Gastrocnemius medialis (tissue), 4 donors: ENCODE measurements at regions not wholly inside any gene's neighbourhood (a gene's known extent, or its start where the extent isn't known, plus 50 kb on each side); places are given as distances from the start of the nearest gene placed in this dataset.
"Not testable (repeated sequence)": the region's sequence is repeated elsewhere in the genome, so short reads cannot be mapped to it uniquely, and the experiment has no call there.

ENCODE experiments used
- ATAC-seq, 2 donors: fragments of 150-250 bp; one replicate each; pipeline ENCODE4 v1.9.1; 2016
- DNase-seq, 2 donors: peaks; one replicate each; pipeline ENCODE4 v3.0.0-alpha.2; 2019
- H3K27ac ChIP-seq, 4 donors: fragments of 200-600 bp; sonication (generic); 1 replicate in 1 of 4; 2 replicates in 3 of 4; pipeline ENCODE4 v1.5.1; 2016 to 2018; ENCODE audit warnings: mild to moderate bottlenecking in 2 of 4, moderate library complexity in 1 of 4
- H3K27me3 ChIP-seq, 3 donors: fragments of 200-600 bp; sonication (generic) in 2 of 3; 1 replicate in 1 of 3; 2 replicates in 2 of 3; pipeline versions ENCODE4 v1.5.1 to v1.6.0; 2016 to 2019; ENCODE audit warnings: mild to moderate bottlenecking in 1 of 3, moderate library complexity in 1 of 3
- H3K36me3 ChIP-seq, 2 donors: fragments of 200-600 bp; sonication (generic) in 1 of 2; one replicate each; pipeline ENCODE4 v1.5.1; 2017 to 2018
- H3K4me1 ChIP-seq, 2 donors: fragments of 200-600 bp; sonication (generic) in 1 of 2; one replicate each; pipeline ENCODE4 v1.5.1; 2016 to 2017; ENCODE audit warnings: mild to moderate bottlenecking in 2 of 2
- H3K4me3 ChIP-seq, 4 donors: fragments of 200-600 bp; sonication (generic) in 3 of 4; 1 replicate in 1 of 4; 2 replicates in 3 of 4; pipeline ENCODE4 v1.5.1; 2016 to 2019; ENCODE audit warnings: mild to moderate bottlenecking in 2 of 4
- H3K9me3 ChIP-seq, 3 donors: fragments of 200-600 bp; sonication (generic) in 2 of 3; 1 replicate in 1 of 3; 2 replicates in 2 of 3; pipeline ENCODE4 v1.5.1; 2016 to 2019
- CTCF ChIP-seq, 5 experiments: fragments of 450-650 bp in 3 of 5; fragments of 200-600 bp in 2 of 5; sonication (generic) in 2 of 5; IDR thresholded peaks in 4 of 5; conservative IDR thresholded peaks in 1 of 5; 1 replicate in 4 of 5; 2 replicates in 1 of 5; pipeline ENCODE4 v1.5.1; 2016 to 2019; ENCODE audit warnings: antibody characterized with exemption in 5 of 5, mild to moderate bottlenecking in 3 of 5, moderate library complexity in 3 of 5
- POLR2A ChIP-seq, 2 donors: fragments of 450-650 bp; IDR thresholded peaks; one replicate each; pipeline ENCODE4 v1.6.1; 2017; ENCODE audit warnings: antibody characterized with exemption in 2 of 2, mild to moderate bottlenecking in 2 of 2, moderate library complexity in 2 of 2
- in situ Hi-C, 4 donors: fragments of 200-750 bp; cut with MboI; loops; one replicate each; pipeline versions ENCODE4 v1.15.0 to v1.8.0; 2017; ENCODE audit warnings: low sequenced_read_pairs in 4 of 4
- intact Hi-C: fragments of 100-400 bp; cut with DNase I; formaldehyde crosslinking; loops from one replicate; pipeline ENCODE4 v1.15.1; 2023; ENCODE audit warnings: low total_unique reads

GRCh38 chr12:73665193-73665592 is 872.4 kb upstream of the ATXN7L3B start:
- Histone ChIP-seq H3K9me3 (no peaks in the 10 kb centered on the region), H3K27me3 (no peaks in the 10 kb centered on the region), H3K36me3 (no peaks in the 10 kb centered on the region), H3K4me3 (no peak overlapping the region), H3K27ac (no peak overlapping the region), H3K4me1 (no peaks in the 10 kb centered on the region)
- intact Hi-C loops, result no loop called here
- TF ChIP-seq POLR2A (IDR thresholded peaks at IDR 0.05) (no peak), CTCF (IDR thresholded peaks at IDR 0.05 in 4 of 5, conservative IDR thresholded peaks at IDR 0.05 in 1 of 5) (no peak)
- ATAC-seq, result no peak
- in situ Hi-C loops, result no loop called here
- DNase-seq, result no peak

- intact Hi-C loops, H3K36me3 ChIP-seq, H3K27me3 ChIP-seq, DNase-seq, H3K27ac ChIP-seq, H3K9me3 ChIP-seq, in situ Hi-C loops, ATAC-seq, H3K4me3 ChIP-seq, H3K4me1 ChIP-seq: not testable (repeated sequence)
Observed at GRCh38 chr12:73671550-73671949, 866.1 kb upstream of the ATXN7L3B start.

- no peaks in the 10 kb centered on the region for H3K4me1 ChIP-seq
- no peak for ATAC-seq
- intact Hi-C loops, result no loop called here
Observed at GRCh38 chr12:73677520-73678291, 859.9 kb upstream of the ATXN7L3B start.

GRCh38 chr12:73678335-73678734 is 859.3 kb upstream of the ATXN7L3B start:
- Histone ChIP-seq H3K36me3 (no peaks in the 10 kb centered on the region), H3K27me3 (no peaks in the 10 kb centered on the region), H3K4me1 (no peaks in the 10 kb centered on the region), H3K27ac (no peak overlapping the region), H3K9me3 (no peaks in the 10 kb centered on the region), H3K4me3 (no peak overlapping the region)
- in situ Hi-C loops (no loop called here), intact Hi-C loops (no loop called here)
- no peak for DNase-seq
- ATAC-seq, result no peak
- no peak for TF ChIP-seq CTCF (IDR thresholded peaks at IDR 0.05 in 4 of 5, conservative IDR thresholded peaks at IDR 0.05 in 1 of 5)
- TF ChIP-seq POLR2A (IDR thresholded peaks at IDR 0.05), result no peak

More at GRCh38 chr12:73677520-73678291, 859.9 kb upstream of the ATXN7L3B start:
- H3K27ac ChIP-seq, result no peak overlapping the region
- no peaks in the 10 kb centered on the region for H3K36me3 ChIP-seq
- H3K4me3 ChIP-seq, result no peak overlapping the region
- DNase-seq, result no peak
- H3K27me3 ChIP-seq, result no peaks in the 10 kb centered on the region
- no peaks in the 10 kb centered on the region for H3K9me3 ChIP-seq
- in situ Hi-C loops, result no loop called here
- no peak for TF ChIP-seq POLR2A (IDR thresholded peaks at IDR 0.05)
- no peak for TF ChIP-seq CTCF (IDR thresholded peaks at IDR 0.05 in 4 of 5, conservative IDR thresholded peaks at IDR 0.05 in 1 of 5)

GRCh38 chr12:73699318-73699717 is 838.3 kb upstream of the ATXN7L3B start:
- intact Hi-C loops (no loop called here), in situ Hi-C loops (no loop called here)
- no peak for ATAC-seq
- no peaks in the 10 kb centered on the region for H3K36me3 ChIP-seq
- no peaks in the 10 kb centered on the region for H3K27me3 ChIP-seq
- TF ChIP-seq CTCF (IDR thresholded peaks at IDR 0.05 in 4 of 5, conservative IDR thresholded peaks at IDR 0.05 in 1 of 5) (no peak), POLR2A (IDR thresholded peaks at IDR 0.05) (no peak)
- H3K4me3 ChIP-seq, result no peak overlapping the region
- no peaks in the 10 kb centered on the region for H3K9me3 ChIP-seq
- DNase-seq, result no peak
- H3K4me1 ChIP-seq, result no peaks in the 10 kb centered on the region
- H3K27ac ChIP-seq, result no peak overlapping the region
